ENCODE measurements at regions not wholly inside any gene's neighbourhood (a gene's known extent, or its start where the extent isn't known, plus 50 kb on each side); places are given as distances from the start of the nearest gene placed in this dataset.

DNA sequence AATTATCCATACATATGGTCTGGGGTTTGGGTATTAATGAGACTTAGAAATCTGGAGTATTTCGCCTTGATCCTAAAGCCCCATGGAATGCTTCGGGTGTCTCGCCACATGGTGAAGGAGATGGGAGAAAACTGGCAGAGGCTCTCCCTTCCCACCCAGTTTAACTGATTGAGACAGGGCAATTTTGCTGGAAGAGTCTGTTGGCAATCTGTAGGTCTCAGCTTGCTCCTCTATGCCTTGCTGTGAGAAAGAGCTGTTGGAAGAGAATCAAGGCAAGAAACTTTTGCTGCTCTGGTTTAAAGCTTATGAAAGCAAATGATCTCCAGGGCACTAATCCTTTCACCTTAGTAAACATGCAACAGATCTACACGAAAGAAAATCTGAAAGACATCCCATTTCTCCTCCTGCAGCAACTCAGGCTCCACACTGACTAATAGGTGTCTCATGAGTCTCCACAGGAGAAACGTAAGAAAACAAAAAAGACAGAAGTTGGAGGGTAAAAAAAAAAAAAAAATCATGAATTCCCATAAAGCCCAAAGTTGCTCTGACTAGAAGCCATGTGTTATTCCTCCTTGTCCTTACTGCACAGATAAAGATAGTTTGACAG, 369.9 kb downstream of the EFNA5 start:
- Histone ChIP-seq H3K9me1 (replicated peaks; ENCODE audit: control insufficient read depth, extremely low read depth, insufficient read depth, low read length) (no peaks in the 10 kb centered on the region), H3K4me2 (ENCODE audit: insufficient read depth, low read length) (no peak overlapping the region), H3K4me1 (ENCODE audit: control insufficient read depth, extremely low read depth, insufficient read depth, low read length) (no peaks in the 10 kb centered on the region), H4K20me1 (replicated peaks; ENCODE audit: control insufficient read depth, extremely low read depth, insufficient read depth, low read length) (no peaks in the 10 kb centered on the region), H3K27me3 (ENCODE audit: control insufficient read depth in 2 of 2, insufficient read depth in 2 of 2, low read length in 2 of 2) (no peaks in the 10 kb centered on the region), H3K27ac (ENCODE audit: insufficient read depth, low read depth, low read length) (no peak overlapping the region), H3K4me3 (replicated peaks in 1 of 3; ENCODE audit: insufficient read depth in 1 of 3, low read depth in 1 of 3, low read length in 3 of 3) (no peak overlapping the region), H3K9me3 (replicated peaks; ENCODE audit: control insufficient read depth, insufficient read depth, low read length) (no peaks in the 10 kb centered on the region), H2AFZ (ENCODE audit: low read depth, low read length) (no peak overlapping the region), H3K9ac (replicated peaks; ENCODE audit: extremely low read depth, insufficient read depth, low read length) (no peak overlapping the region), H3K79me2 (ENCODE audit: control insufficient read depth, insufficient read depth, low read length) (no peaks in the 10 kb centered on the region), H3K36me3 (ENCODE audit: control insufficient read depth in 2 of 2, extremely low read depth in 1 of 2, insufficient read depth in 2 of 2, low read length in 2 of 2) (no peaks in the 10 kb centered on the region)
- dilution Hi-C loops (cut with MboI; ENCODE audit: extremely low pct_ligation_motif_present, low sequenced_read_pairs) (no loop called here), intact Hi-C loops (cut with micrococcal nuclease) (no loop called here)
- no TSS peak for BruUV-seq (replicated peaks)
- TF ChIP-seq EZH2 (IDR thresholded peaks at IDR 0.05; ENCODE audit: borderline replicate concordance, low read depth, low read length, severe bottlenecking) (no peak), FOS (IDR thresholded peaks at IDR 0.05; ENCODE audit: borderline replicate concordance, insufficient read depth, low read length) (no peak), JUN (IDR thresholded peaks at IDR 0.05; ENCODE audit: borderline replicate concordance, insufficient read depth, insufficient read length, low read depth) (no peak), GATA2 (IDR thresholded peaks at IDR 0.05; ENCODE audit: insufficient read depth, insufficient read length, low read depth, low read length) (no peak), MYC (IDR thresholded peaks at IDR 0.05; ENCODE audit: low read depth, low read length) (no peak), POLR2A (IDR thresholded peaks at IDR 0.05; ENCODE audit: low read depth, low read length) (no peak), POLR2AphosphoS5 (IDR thresholded peaks at IDR 0.05; ENCODE audit: insufficient read depth, low read depth, low read length) (no peak)
- TF ChIP-seq, protein P1, sequence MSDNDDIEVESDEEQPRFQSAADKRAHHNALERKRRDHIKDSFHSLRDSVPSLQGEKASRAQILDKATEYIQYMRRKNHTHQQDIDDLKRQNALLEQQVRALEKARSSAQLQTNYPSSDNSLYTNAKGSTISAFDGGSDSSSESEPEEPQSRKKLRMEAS (IDR thresholded peaks at IDR 0.05; ENCODE audit: insufficient read depth, insufficient read length): no peak
- TF ChIP-seq, protein P2, sequence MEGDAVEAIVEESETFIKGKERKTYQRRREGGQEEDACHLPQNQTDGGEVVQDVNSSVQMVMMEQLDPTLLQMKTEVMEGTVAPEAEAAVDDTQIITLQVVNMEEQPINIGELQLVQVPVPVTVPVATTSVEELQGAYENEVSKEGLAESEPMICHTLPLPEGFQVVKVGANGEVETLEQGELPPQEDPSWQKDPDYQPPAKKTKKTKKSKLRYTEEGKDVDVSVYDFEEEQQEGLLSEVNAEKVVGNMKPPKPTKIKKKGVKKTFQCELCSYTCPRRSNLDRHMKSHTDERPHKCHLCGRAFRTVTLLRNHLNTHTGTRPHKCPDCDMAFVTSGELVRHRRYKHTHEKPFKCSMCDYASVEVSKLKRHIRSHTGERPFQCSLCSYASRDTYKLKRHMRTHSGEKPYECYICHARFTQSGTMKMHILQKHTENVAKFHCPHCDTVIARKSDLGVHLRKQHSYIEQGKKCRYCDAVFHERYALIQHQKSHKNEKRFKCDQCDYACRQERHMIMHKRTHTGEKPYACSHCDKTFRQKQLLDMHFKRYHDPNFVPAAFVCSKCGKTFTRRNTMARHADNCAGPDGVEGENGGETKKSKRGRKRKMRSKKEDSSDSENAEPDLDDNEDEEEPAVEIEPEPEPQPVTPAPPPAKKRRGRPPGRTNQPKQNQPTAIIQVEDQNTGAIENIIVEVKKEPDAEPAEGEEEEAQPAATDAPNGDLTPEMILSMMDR (IDR thresholded peaks at IDR 0.05; ENCODE audit: extremely low read depth in 1 of 2, insufficient read depth in 1 of 2, low read depth in 1 of 2, low read length in 2 of 2): no peak
- DNase-seq (ENCODE audit: low read depth, low spot score): no peak
- ChIA-PET POLR2A (no interaction called here), CTCF (interaction anchor here (0.9 to 1.5 kb wide), 4 partner anchors 11 to 271 kb away, joined by 3 to 4 read pairs (median 3); no protein-coding TSS in a partner anchor)
- FAIRE-seq: no peak

Measured in endothelial cell of umbilical vein (primary cell).